OCI-LY1 (cell line): ENCODE measurements at regions not wholly inside any gene's neighbourhood (a gene's known extent, or its start where the extent isn't known, plus 50 kb on each side); places are given as distances from the start of the nearest gene placed in this dataset.

ENCODE experiments used
- H2AFZ ChIP-seq: fragments of 200-600 bp; sonication (generic), shearing (Covaris generic); 2 replicates; pipeline ENCODE4 v1.6.0; 2014; ENCODE audit warnings: antibody characterized with exemption, mild to moderate bottlenecking, low read length
- H3F3A ChIP-seq: fragments of 200-600 bp; sonication (generic), shearing (Covaris generic); 2 replicates; pipeline ENCODE4 v1.6.0; 2014; ENCODE audit warnings: mild to moderate bottlenecking, antibody characterized with exemption, low read length, moderate library complexity; ENCODE audit not compliant: insufficient read depth
- H3K27ac ChIP-seq: fragments of 200-600 bp; sonication (generic); 2 replicates; pipeline ENCODE4 v1.5.1; 2014; ENCODE audit warnings: low read length, mixed run types, mild to moderate bottlenecking, low read depth; ENCODE audit not compliant: poor library complexity, severe bottlenecking
- H3K27me3 ChIP-seq: fragments of 200-600 bp; sonication (generic); 2 replicates; pipeline ENCODE4 v1.6.0; 2014; ENCODE audit warnings: antibody characterized with exemption, mild to moderate bottlenecking, low read length, moderate library complexity; ENCODE audit not compliant: insufficient read depth
- H3K36me3 ChIP-seq: fragments of 200-600 bp; sonication (generic); 2 replicates; pipeline ENCODE4 v1.6.1; 2014; ENCODE audit warnings: mild to moderate bottlenecking, antibody characterized with exemption, low read length, moderate library complexity, mixed read lengths; ENCODE audit not compliant: insufficient read depth
- H3K4me1 ChIP-seq: fragments of 200-600 bp; sonication (generic); 2 replicates; pipeline ENCODE4 v1.5.1; 2014; ENCODE audit warnings: mild to moderate bottlenecking, low read length, moderate library complexity; ENCODE audit not compliant: insufficient read depth, severe bottlenecking
- H3K4me2 ChIP-seq: fragments of 200-600 bp; sonication (generic), shearing (Covaris generic); 2 replicates; pipeline ENCODE4 v1.6.1; 2014; ENCODE audit warnings: low read length
- H3K4me3 ChIP-seq: fragments of 200-600 bp; sonication (generic); 2 replicates; pipeline ENCODE4 v1.5.1; 2014; ENCODE audit warnings: low read length, low read depth, mild to moderate bottlenecking, mixed read lengths; ENCODE audit not compliant: poor library complexity, severe bottlenecking
- H3K79me2 ChIP-seq: fragments of 200-600 bp; shearing (Covaris generic); 2 replicates; pipeline ENCODE4 v1.6.1; 2016; ENCODE audit warnings: mixed run types, low read length, mixed read lengths; ENCODE audit not compliant: insufficient read depth
- H3K9ac ChIP-seq: fragments of 200-600 bp; sonication (generic), shearing (Covaris generic); 2 replicates; pipeline ENCODE4 v1.6.1; 2014; ENCODE audit warnings: mild to moderate bottlenecking, low read length, mixed read lengths
- H3K9me2 ChIP-seq: fragments of 200-600 bp; sonication (generic), shearing (Covaris generic); 2 replicates; pipeline ENCODE4 v1.6.1; 2014; ENCODE audit warnings: low read depth, mild to moderate bottlenecking, low read length, mixed read lengths
- H3K9me3 ChIP-seq: fragments of 200-600 bp; shearing (Covaris generic); 2 replicates; pipeline ENCODE4 v1.6.1; 2014; ENCODE audit warnings: low read length, mixed read lengths
- H4K20me1 ChIP-seq: fragments of 200-600 bp; sonication (generic), shearing (Covaris generic); 2 replicates; pipeline ENCODE4 v1.6.0; 2016; ENCODE audit warnings: mild to moderate bottlenecking, low read length; ENCODE audit not compliant: insufficient read depth
- EZH2 ChIP-seq: fragments of 200-600 bp; sonication (generic), shearing (Covaris generic); IDR thresholded peaks from 2 replicates; pipeline ENCODE4 v1.8.0; 2017; ENCODE audit warnings: borderline replicate concordance, mixed run types, mild to moderate bottlenecking, antibody characterized with exemption, low read length, moderate library complexity, mixed read lengths
- TF ChIP-seq, protein P1 (sequence below): fragments of 200-600 bp; sonication (generic), shearing (Covaris generic); IDR thresholded peaks from 2 replicates; pipeline ENCODE4 v1.5.1; 2017; ENCODE audit warnings: mild to moderate bottlenecking, antibody characterized with exemption, low read length, moderate library complexity, mixed read lengths

DNA sequence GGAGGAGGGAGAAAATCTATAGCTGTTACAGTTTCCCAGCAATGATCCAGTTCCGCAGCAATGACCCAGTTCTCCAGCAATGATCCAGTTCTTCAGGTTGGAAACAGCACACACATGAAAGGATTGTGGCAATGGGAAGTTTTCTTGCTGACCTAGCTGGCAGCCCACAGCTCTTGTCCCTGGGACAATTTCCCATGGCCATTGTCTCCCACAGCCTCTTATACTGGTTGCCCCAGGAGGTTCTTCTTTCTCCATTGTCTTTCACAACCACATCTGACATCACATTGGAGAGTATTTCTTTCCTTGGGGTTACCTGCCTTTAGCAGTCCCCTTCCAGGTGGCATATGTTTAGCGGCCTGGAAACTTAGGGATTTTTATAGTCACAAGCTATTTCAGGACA is 209.8 kb upstream of the PLEKHG7 start:
- Histone ChIP-seq H2AFZ (no peak overlapping the region), H3K4me2 (no peak overlapping the region), H3K9ac (no peak overlapping the region), H3K9me2 (no peaks in the 10 kb centered on the region), H4K20me1 (no peaks in the 10 kb centered on the region), H3K4me1 (peaks cover 19% of the 10 kb centered on the region), H3K36me3 (peaks cover 20% of the 10 kb centered on the region), H3K9me3 (no peaks in the 10 kb centered on the region), H3K79me2 (no peaks in the 10 kb centered on the region), H3K27ac (no peak overlapping the region), H3K27me3 (no peaks in the 10 kb centered on the region), H3K4me3 (no peak overlapping the region), H3F3A (peaks cover 4% of the 10 kb centered on the region; the same call in 1 of the 2 replicates)
- TF ChIP-seq, protein P1, sequence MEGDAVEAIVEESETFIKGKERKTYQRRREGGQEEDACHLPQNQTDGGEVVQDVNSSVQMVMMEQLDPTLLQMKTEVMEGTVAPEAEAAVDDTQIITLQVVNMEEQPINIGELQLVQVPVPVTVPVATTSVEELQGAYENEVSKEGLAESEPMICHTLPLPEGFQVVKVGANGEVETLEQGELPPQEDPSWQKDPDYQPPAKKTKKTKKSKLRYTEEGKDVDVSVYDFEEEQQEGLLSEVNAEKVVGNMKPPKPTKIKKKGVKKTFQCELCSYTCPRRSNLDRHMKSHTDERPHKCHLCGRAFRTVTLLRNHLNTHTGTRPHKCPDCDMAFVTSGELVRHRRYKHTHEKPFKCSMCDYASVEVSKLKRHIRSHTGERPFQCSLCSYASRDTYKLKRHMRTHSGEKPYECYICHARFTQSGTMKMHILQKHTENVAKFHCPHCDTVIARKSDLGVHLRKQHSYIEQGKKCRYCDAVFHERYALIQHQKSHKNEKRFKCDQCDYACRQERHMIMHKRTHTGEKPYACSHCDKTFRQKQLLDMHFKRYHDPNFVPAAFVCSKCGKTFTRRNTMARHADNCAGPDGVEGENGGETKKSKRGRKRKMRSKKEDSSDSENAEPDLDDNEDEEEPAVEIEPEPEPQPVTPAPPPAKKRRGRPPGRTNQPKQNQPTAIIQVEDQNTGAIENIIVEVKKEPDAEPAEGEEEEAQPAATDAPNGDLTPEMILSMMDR: no peak
- no peak for TF ChIP-seq EZH2

DNA sequence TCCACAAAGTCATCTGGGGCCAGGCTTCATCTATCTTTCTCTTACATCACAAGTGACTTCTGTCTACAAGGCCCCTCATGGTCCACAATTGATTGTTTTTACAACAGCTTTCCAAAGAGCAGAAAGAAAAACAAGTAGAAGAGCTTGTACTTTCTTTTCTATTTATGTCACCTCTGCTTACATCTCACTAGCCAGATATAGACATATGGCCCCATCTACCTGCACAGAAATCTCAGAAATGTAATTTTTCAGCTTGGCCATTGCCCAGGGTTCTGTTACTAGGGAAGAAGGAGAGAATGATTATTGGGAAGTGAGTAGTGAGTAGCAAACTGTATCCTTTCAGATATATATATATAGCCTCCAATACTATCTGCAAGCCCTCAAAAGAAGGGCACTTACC is 210.5 kb upstream of the PLEKHG7 start:
- Histone ChIP-seq H3K36me3 (peaks cover 20% of the 10 kb centered on the region), H3K4me2 (peak overlapping the region; percentile 7; the same call in 1 of the 2 replicates), H3K9me2 (no peaks in the 10 kb centered on the region), H3F3A (peaks cover 4% of the 10 kb centered on the region; the same call in 1 of the 2 replicates), H3K4me3 (no peak overlapping the region), H3K27ac (peak overlapping the region; percentile 31), H4K20me1 (no peaks in the 10 kb centered on the region), H2AFZ (no peak overlapping the region), H3K4me1 (peaks cover 20% of the 10 kb centered on the region), H3K79me2 (no peaks in the 10 kb centered on the region), H3K27me3 (no peaks in the 10 kb centered on the region), H3K9ac (no peak overlapping the region), H3K9me3 (no peaks in the 10 kb centered on the region)
- TF ChIP-seq, protein P1: no peak
- TF ChIP-seq EZH2: no peak

DNA sequence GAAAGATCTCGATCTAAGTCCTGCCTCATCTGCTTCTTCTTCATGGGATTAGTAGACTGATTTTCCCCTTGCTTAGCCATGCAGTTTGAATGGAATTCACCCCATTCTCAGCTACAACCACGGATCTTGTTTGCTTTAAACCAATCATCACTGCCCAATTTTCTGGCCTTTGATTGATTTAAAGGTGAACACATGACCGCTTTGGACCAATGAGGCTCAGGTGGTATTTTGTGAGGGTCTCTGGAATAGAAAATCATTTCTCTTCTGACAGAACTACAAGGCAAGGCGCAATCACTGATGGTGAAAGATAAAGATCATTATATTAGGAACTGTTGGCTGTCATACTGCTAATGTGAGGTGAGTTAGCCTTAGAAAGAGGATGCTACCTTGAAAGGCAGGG is 213.0 kb upstream of the PLEKHG7 start:
- Histone ChIP-seq H3K36me3 (peaks cover 20% of the 10 kb centered on the region), H3F3A (peaks cover 4% of the 10 kb centered on the region; the same call in 1 of the 2 replicates)

More for the DNA sequence above, 213.0 kb upstream of the PLEKHG7 start:
- H3K4me2 ChIP-seq: no peak overlapping the region
- H3K4me3 ChIP-seq: no peak overlapping the region
- no peak overlapping the region for H3K9ac ChIP-seq
- no peaks in the 10 kb centered on the region for H3K79me2 ChIP-seq
- H4K20me1 ChIP-seq: no peaks in the 10 kb centered on the region
- peaks cover 42% of the 10 kb centered on the region for H3K4me1 ChIP-seq
- H3K9me3 ChIP-seq: no peaks in the 10 kb centered on the region
- no peak overlapping the region for H2AFZ ChIP-seq
- H3K9me2 ChIP-seq: no peaks in the 10 kb centered on the region
- H3K27me3 ChIP-seq: no peaks in the 10 kb centered on the region
- TF ChIP-seq, protein P1: no peak
- TF ChIP-seq EZH2: no peak
- peak overlapping the region; percentile 55 for H3K27ac ChIP-seq
